ENCODE measurements at regions not wholly inside any gene's neighbourhood (a gene's known extent, or its start where the extent isn't known, plus 50 kb on each side); places are given as distances from the start of the nearest gene placed in this dataset.

GRCh38 chr2:138841459-138841858, 61.3 kb upstream of the NXPH2 start:
- no peak for TF ChIP-seq CTBP1 (IDR thresholded peaks at IDR 0.05; ENCODE audit: borderline replicate concordance)
- TF ChIP-seq TARDBP (IDR thresholded peaks at IDR 0.05): no peak
- no peak for TF ChIP-seq PKNOX1 (IDR thresholded peaks at IDR 0.05)
- TF ChIP-seq FOXK2 (IDR thresholded peaks at IDR 0.05): no peak
- TF ChIP-seq ELF4 (IDR thresholded peaks at IDR 0.05): no peak
- no peak for TF ChIP-seq ARNT (IDR thresholded peaks at IDR 0.05)
- no peak for TF ChIP-seq SP1 (IDR thresholded peaks at IDR 0.05)
- no peak for TF ChIP-seq HDGF (IDR thresholded peaks at IDR 0.05; ENCODE audit: borderline replicate concordance)
- no peak for TF ChIP-seq FOXA1 (IDR thresholded peaks at IDR 0.05)
- TF ChIP-seq L3MBTL2 (conservative IDR thresholded peaks at IDR 0.05): no peak
- TF ChIP-seq LEF1 (IDR thresholded peaks at IDR 0.05; ENCODE audit: borderline replicate concordance): no peak
- no peak for TF ChIP-seq NFRKB (IDR thresholded peaks at IDR 0.05)
- no peak for TF ChIP-seq BHLHE40 (IDR thresholded peaks at IDR 0.05; ENCODE audit: borderline replicate concordance)
- no peak for TF ChIP-seq FOXM1 (IDR thresholded peaks at IDR 0.05; ENCODE audit: borderline replicate concordance)
- POLR2A ChIA-PET: no interaction called here
- CTCF ChIA-PET: interaction anchor here (0.8 kb wide), 1 partner anchor 9 kb away, joined by 4 read pairs; no protein-coding TSS in a partner anchor
- no peak for DNase-seq (ENCODE audit: extremely low spot score)

- no peak for DNase-seq (ENCODE audit: extremely low spot score)
- CTCF ChIA-PET: no interaction called here
- POLR2A ChIA-PET: no interaction called here
- TF ChIP-seq HDGF (IDR thresholded peaks at IDR 0.05; ENCODE audit: borderline replicate concordance) (no peak), ARNT (IDR thresholded peaks at IDR 0.05) (no peak), L3MBTL2 (conservative IDR thresholded peaks at IDR 0.05) (no peak), SUZ12 (IDR thresholded peaks at IDR 0.05) (no peak), BHLHE40 (IDR thresholded peaks at IDR 0.05; ENCODE audit: borderline replicate concordance) (no peak), FOXK2 (IDR thresholded peaks at IDR 0.05) (no peak), CTBP1 (IDR thresholded peaks at IDR 0.05; ENCODE audit: borderline replicate concordance) (no peak), TARDBP (IDR thresholded peaks at IDR 0.05) (no peak)
Measured at GRCh38 chr2:138838851-138839620, 58.8 kb upstream of the NXPH2 start.

- DNase-seq (ENCODE audit: extremely low spot score): no peak
- POLR2A ChIA-PET: no interaction called here
- TF ChIP-seq NFRKB (IDR thresholded peaks at IDR 0.05) (no peak), FOXA1 (IDR thresholded peaks at IDR 0.05) (no peak), ARNT (IDR thresholded peaks at IDR 0.05) (no peak), ELF4 (IDR thresholded peaks at IDR 0.05) (no peak), HDGF (IDR thresholded peaks at IDR 0.05; ENCODE audit: borderline replicate concordance) (no peak), CTBP1 (IDR thresholded peaks at IDR 0.05; ENCODE audit: borderline replicate concordance) (no peak), ZNF384 (IDR thresholded peaks at IDR 0.05) (no peak), TARDBP (IDR thresholded peaks at IDR 0.05) (no peak), BHLHE40 (IDR thresholded peaks at IDR 0.05; ENCODE audit: borderline replicate concordance) (no peak), SUZ12 (IDR thresholded peaks at IDR 0.05) (no peak), FOXM1 (IDR thresholded peaks at IDR 0.05; ENCODE audit: borderline replicate concordance) (no peak), LEF1 (IDR thresholded peaks at IDR 0.05; ENCODE audit: borderline replicate concordance) (no peak), PKNOX1 (IDR thresholded peaks at IDR 0.05) (no peak), L3MBTL2 (conservative IDR thresholded peaks at IDR 0.05) (no peak), SP1 (IDR thresholded peaks at IDR 0.05) (no peak), FOXK2 (IDR thresholded peaks at IDR 0.05) (no peak)
- CTCF ChIA-PET: no interaction called here
Measured at GRCh38 chr2:138831691-138832090, 51.5 kb upstream of the NXPH2 start.

GRCh38 chr2:138831154-138831553, 51.0 kb upstream of the NXPH2 start:
- TF ChIP-seq FOXA1 (IDR thresholded peaks at IDR 0.05) (no peak), L3MBTL2 (conservative IDR thresholded peaks at IDR 0.05) (no peak), FOXM1 (IDR thresholded peaks at IDR 0.05; ENCODE audit: borderline replicate concordance) (no peak), HDGF (IDR thresholded peaks at IDR 0.05; ENCODE audit: borderline replicate concordance) (no peak), TARDBP (IDR thresholded peaks at IDR 0.05) (no peak), FOXK2 (IDR thresholded peaks at IDR 0.05) (no peak), NFRKB (IDR thresholded peaks at IDR 0.05) (no peak), SUZ12 (IDR thresholded peaks at IDR 0.05) (no peak), BHLHE40 (IDR thresholded peaks at IDR 0.05; ENCODE audit: borderline replicate concordance) (no peak), ELF4 (IDR thresholded peaks at IDR 0.05) (no peak), SP1 (IDR thresholded peaks at IDR 0.05) (no peak), PKNOX1 (IDR thresholded peaks at IDR 0.05) (no peak), CTBP1 (IDR thresholded peaks at IDR 0.05; ENCODE audit: borderline replicate concordance) (no peak), ZNF384 (IDR thresholded peaks at IDR 0.05) (no peak), ARNT (IDR thresholded peaks at IDR 0.05) (no peak), LEF1 (IDR thresholded peaks at IDR 0.05; ENCODE audit: borderline replicate concordance) (no peak)
- no peak for DNase-seq (ENCODE audit: extremely low spot score)
- CTCF ChIA-PET: no interaction called here
- POLR2A ChIA-PET: no interaction called here

GRCh38 chr2:138830547-138830946, 50.4 kb upstream of the NXPH2 start:
- ChIA-PET CTCF (interaction anchor here (1.1 to 1.7 kb wide), 2 partner anchors 16 to 44 kb away, joined by 3 to 4 read pairs; no protein-coding TSS in a partner anchor), POLR2A (no interaction called here)
- no peak for TF ChIP-seq BHLHE40 (IDR thresholded peaks at IDR 0.05; ENCODE audit: borderline replicate concordance)
- no peak for TF ChIP-seq HDGF (IDR thresholded peaks at IDR 0.05; ENCODE audit: borderline replicate concordance)
- TF ChIP-seq NFRKB (IDR thresholded peaks at IDR 0.05): no peak
- no peak for TF ChIP-seq ELF4 (IDR thresholded peaks at IDR 0.05)
- TF ChIP-seq TARDBP (IDR thresholded peaks at IDR 0.05): no peak
- TF ChIP-seq ARNT (IDR thresholded peaks at IDR 0.05): no peak
- TF ChIP-seq ZNF384 (IDR thresholded peaks at IDR 0.05): no peak
- TF ChIP-seq FOXK2 (IDR thresholded peaks at IDR 0.05): no peak
- no peak for TF ChIP-seq LEF1 (IDR thresholded peaks at IDR 0.05; ENCODE audit: borderline replicate concordance)
- no peak for DNase-seq (ENCODE audit: extremely low spot score)
